MM.1S (cell line): ENCODE measurements at regions not wholly inside any gene's neighbourhood (a gene's known extent, or its start where the extent isn't known, plus 50 kb on each side); places are given as distances from the start of the nearest gene placed in this dataset.

Experiments
- CTCF ChIP-seq: fragments of 300-600 bp; sonication (generic); IDR thresholded peaks from 2 replicates; pipeline ENCODE4 v1.5.1; 2016; ENCODE audit warnings: antibody characterized with exemption, low read length, mixed read lengths
- EZH2 ChIP-seq: fragments of 300-600 bp; sonication (generic); optimal IDR thresholded peaks from 2 replicates; pipeline ENCODE3; 2017; ENCODE audit warnings: low read depth, mild to moderate bottlenecking, antibody characterized with exemption, low read length, mixed read lengths

- TF ChIP-seq CTCF, result no peak
- no peak for TF ChIP-seq EZH2
Observed at GRCh38 chr4:96312046-96312685, 472.3 kb downstream of the PDHA2 start.
